ENCODE measurements at regions not wholly inside any gene's neighbourhood (a gene's known extent, or its start where the extent isn't known, plus 50 kb on each side); places are given as distances from the start of the nearest gene placed in this dataset.

DNA sequence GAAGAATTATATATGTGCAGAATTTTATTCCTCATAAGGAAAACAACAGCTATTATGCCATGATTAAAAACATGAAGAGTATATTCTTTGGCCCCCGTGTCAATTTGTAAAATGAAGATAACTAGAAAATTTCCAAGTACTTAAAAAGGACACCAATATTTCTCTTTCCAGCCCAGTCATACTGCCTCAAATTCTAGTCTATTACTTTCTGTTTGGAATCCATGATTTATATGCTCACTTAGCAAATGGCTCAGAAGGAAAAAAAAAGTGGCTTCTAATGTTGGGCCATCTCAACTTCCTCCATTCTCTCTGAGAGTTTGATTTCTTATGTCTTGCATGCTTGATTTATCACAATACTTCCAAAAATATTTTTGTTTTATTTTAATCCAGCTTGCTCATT, 1431.1 kb downstream of the AMY1C start:
- TF ChIP-seq CTCF (conservative IDR thresholded peaks at IDR 0.05; ENCODE audit: low read depth, low read length) (no peak), EZH2 (IDR thresholded peaks at IDR 0.05; ENCODE audit: borderline replicate concordance, low read depth, low read length, poor library complexity, severe bottlenecking) (no peak)

All from A673 (cell line).